Activated B cell treated with CpG ODN at 0.5 μM for 24 hours (primary cell): ENCODE measurements at regions not wholly inside any gene's neighbourhood (a gene's known extent, or its start where the extent isn't known, plus 50 kb on each side); places are given as distances from the start of the nearest gene placed in this dataset.

Experiments used
- ATAC-seq: fragments of 200-7000 bp; cut with Tn5 transposase; one replicate; pipeline ENCODE4 v1.10.0; 2021; ENCODE audit warnings: low read depth, mild to moderate bottlenecking, moderate library complexity
- CTCF ChIA-PET: fragments of 350-600 bp; sonication (Branson Sonifier 250); formaldehyde crosslinking; loops from one replicate; lab custom pipeline; 2021; ENCODE audit warnings: antibody characterized with exemption; lab: Charles Lee
- POLR2A ChIA-PET: fragments of 350-600 bp; sonication (Branson Sonifier 250); formaldehyde crosslinking; loops from one replicate; lab custom pipeline; 2021; ENCODE audit warnings: antibody characterized with exemption; lab: Charles Lee
- DNase-seq: peaks from one replicate; pipeline ENCODE4 v3.0.0; 2022
- H3K27ac Mint-ChIP-seq: one replicate; pipeline ENCODE4 v1.8.0; 2020; ENCODE audit warnings: mixed read lengths
- H3K27me3 Mint-ChIP-seq: one replicate; pipeline ENCODE4 v1.8.0; 2021; ENCODE audit warnings: mixed read lengths
- H3K36me3 Mint-ChIP-seq: one replicate; pipeline ENCODE4 v1.8.0; 2021; ENCODE audit warnings: low read depth, mixed read lengths
- H3K4me1 Mint-ChIP-seq: one replicate; pipeline ENCODE4 v1.8.0; 2021; ENCODE audit warnings: mixed read lengths
- H3K4me3 Mint-ChIP-seq: one replicate; pipeline ENCODE4 v1.8.0; 2020; ENCODE audit warnings: mild to moderate bottlenecking, mixed read lengths
- H3K9me3 Mint-ChIP-seq: one replicate; pipeline ENCODE4 v1.8.0; 2020; ENCODE audit warnings: mixed read lengths
- intact Hi-C: fragments of 100-400 bp; cut with micrococcal nuclease; formaldehyde crosslinking; loops from one replicate; pipeline ENCODE4 v1.15.1; 2024
- TF ChIP-seq, protein P1 (sequence below): fragments of 200-600 bp; IDR thresholded peaks from one replicate; pipeline ENCODE4 v1.8.0; 2022; ENCODE audit warnings: antibody characterized with exemption, mild to moderate bottlenecking

DNA sequence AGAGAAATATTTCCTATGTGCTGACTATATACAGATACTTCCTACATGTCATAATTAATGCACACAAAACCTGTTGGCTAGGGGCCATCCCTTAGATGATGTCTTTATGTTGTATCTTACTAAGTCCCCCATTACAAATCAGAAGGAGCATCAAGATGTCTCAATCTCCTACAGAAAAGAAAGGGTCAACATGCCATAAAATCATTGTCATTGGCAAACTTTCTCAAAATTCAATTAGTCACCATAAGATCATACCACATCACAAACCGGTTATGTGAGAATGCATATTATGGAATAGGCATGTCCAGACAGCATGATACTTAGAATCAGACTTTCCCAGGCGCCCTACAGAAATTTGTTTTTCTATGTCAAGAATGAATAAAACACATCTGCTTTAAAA is 175.2 kb upstream of the TET2 start:
- ATAC-seq (no peak), DNase-seq (no peak)
- intact Hi-C loops: no loop called here
- Mint-ChIP-seq H3K9me3 (no peaks in the 10 kb centered on the region), H3K36me3 (no peaks in the 10 kb centered on the region), H3K27ac (no peak overlapping the region), H3K4me3 (no peak overlapping the region), H3K27me3 (no peaks in the 10 kb centered on the region), H3K4me1 (peaks cover 13% of the 10 kb centered on the region)
- TF ChIP-seq, protein P1, sequence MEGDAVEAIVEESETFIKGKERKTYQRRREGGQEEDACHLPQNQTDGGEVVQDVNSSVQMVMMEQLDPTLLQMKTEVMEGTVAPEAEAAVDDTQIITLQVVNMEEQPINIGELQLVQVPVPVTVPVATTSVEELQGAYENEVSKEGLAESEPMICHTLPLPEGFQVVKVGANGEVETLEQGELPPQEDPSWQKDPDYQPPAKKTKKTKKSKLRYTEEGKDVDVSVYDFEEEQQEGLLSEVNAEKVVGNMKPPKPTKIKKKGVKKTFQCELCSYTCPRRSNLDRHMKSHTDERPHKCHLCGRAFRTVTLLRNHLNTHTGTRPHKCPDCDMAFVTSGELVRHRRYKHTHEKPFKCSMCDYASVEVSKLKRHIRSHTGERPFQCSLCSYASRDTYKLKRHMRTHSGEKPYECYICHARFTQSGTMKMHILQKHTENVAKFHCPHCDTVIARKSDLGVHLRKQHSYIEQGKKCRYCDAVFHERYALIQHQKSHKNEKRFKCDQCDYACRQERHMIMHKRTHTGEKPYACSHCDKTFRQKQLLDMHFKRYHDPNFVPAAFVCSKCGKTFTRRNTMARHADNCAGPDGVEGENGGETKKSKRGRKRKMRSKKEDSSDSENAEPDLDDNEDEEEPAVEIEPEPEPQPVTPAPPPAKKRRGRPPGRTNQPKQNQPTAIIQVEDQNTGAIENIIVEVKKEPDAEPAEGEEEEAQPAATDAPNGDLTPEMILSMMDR: no peak
- CTCF ChIA-PET: no interaction called here
- POLR2A ChIA-PET: no interaction called here

DNA sequence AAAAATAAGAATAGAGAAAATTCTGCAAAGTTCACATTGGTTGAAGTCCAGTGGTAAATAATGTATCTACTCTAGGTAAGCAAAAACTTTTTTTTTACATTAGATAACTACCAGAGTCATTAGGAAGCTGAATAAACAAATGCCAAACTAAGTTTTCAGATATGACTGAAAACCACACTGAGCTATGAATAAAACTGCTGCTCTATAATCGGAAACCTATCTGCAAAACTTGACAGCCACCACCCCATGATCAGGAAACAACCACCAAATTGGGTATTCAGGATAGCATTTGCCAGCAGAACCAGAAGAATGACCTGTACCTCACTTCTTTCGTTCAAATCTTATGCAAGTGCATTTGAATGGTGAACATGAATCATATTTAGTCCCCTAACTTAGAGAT is 173.0 kb upstream of the TET2 start:
- Mint-ChIP-seq H3K9me3 (no peaks in the 10 kb centered on the region), H3K27me3 (no peaks in the 10 kb centered on the region), H3K36me3 (no peaks in the 10 kb centered on the region), H3K27ac (no peak overlapping the region), H3K4me3 (no peak overlapping the region), H3K4me1 (peaks cover 5% of the 10 kb centered on the region)
- CTCF ChIA-PET: no interaction called here
- POLR2A ChIA-PET: no interaction called here
- no peak for ATAC-seq
- intact Hi-C loops: no loop called here
- DNase-seq: no peak
- TF ChIP-seq, protein P1: no peak

DNA sequence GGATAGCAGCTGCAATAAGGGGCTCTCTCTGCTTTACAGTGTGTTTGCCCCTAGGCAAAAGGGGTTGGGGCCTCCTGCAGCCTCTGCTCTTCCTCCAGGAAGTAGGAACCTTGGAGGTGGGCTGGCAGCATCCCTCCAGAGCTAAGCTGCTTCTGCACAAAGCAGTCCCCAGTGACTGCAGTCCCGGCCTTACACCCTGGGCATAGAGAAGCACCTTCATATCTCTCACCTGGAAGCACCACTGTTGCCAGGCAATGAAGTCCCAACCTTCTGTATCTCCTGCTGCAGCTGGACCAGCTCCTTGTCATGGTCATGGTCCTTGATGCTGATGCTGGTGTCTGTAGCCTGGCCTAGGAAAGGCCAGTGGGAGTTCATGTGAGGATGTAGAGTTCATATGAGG is 171.1 kb upstream of the TET2 start:
- DNase-seq (no peak), ATAC-seq (no peak)
- ChIA-PET POLR2A (no interaction called here), CTCF (no interaction called here)
- Mint-ChIP-seq H3K4me1 (no peaks in the 10 kb centered on the region), H3K9me3 (peaks cover 10% of the 10 kb centered on the region), H3K27ac (no peak overlapping the region), H3K36me3 (no peaks in the 10 kb centered on the region), H3K27me3 (peaks cover 3% of the 10 kb centered on the region), H3K4me3 (no peak overlapping the region)
- intact Hi-C loops: no loop called here
- TF ChIP-seq, protein P1: no peak

DNA sequence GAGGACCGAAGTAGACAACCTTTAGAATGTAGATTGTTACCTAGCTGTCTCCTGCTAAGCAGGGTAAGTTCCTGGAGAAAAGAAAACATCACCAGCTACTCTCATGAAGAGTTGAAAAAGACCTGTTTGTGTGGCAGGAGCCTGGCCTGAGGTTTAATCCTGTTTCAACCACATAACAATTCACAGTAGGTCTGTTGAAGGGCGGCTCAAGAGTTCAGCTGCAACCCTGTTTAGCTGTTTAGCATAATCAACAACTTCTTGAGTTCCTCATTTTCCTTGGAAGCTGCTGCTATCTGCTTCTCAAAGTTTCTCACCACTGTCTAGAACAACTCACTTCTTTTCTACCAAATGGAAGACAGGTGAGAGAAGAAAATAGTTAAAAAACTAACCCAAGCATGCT is 170.4 kb upstream of the TET2 start:
- H3K36me3 Mint-ChIP-seq: no peaks in the 10 kb centered on the region
- ATAC-seq: no peak
- DNase-seq: no peak
- no peak overlapping the region for H3K4me3 Mint-ChIP-seq
- TF ChIP-seq, protein P1: no peak
- ChIA-PET POLR2A (no interaction called here), CTCF (no interaction called here)
- H3K9me3 Mint-ChIP-seq: peaks cover 10% of the 10 kb centered on the region
- H3K4me1 Mint-ChIP-seq: no peaks in the 10 kb centered on the region
- intact Hi-C loops: no loop called here
- no peak overlapping the region for H3K27ac Mint-ChIP-seq
- H3K27me3 Mint-ChIP-seq: peaks cover 3% of the 10 kb centered on the region

DNA sequence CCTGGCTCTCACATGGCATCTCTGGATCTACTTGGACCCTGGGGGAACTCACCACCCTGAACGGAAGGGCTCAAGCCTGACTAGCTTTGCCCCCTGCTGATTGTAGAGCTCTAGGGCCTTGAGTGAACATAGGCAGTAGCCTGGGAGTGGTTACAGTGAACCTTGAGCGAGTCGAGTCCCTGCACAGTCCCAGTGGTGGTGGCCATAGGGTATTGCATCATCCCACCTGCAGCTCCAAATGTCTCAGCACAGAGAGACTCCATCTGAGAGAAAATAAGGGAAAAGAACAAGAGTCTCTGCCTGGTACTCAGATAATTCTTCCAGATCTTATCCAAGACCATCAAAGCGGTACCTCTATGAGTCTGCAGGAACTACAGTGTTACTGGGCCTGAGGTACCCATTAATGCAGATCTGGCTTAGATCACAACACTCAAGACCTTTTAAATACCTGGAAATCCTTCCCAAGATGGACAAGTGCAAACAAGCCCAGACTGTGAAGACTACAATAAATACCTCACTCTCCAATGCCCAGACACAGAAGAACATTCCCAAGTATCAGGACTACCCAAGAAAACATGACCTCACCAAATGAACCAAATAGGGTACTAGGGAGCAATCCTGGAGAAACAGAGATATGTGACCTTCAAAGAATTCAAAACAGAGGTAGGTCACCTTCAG is 167.5 kb upstream of the TET2 start:
- H3K4me3 Mint-ChIP-seq: no peak overlapping the region
- ATAC-seq: no peak
- CTCF ChIA-PET: no interaction called here

More for the DNA sequence above, 167.5 kb upstream of the TET2 start:
- intact Hi-C loops: no loop called here
- no peak overlapping the region for H3K27ac Mint-ChIP-seq
- no peaks in the 10 kb centered on the region for H3K4me1 Mint-ChIP-seq
- H3K9me3 Mint-ChIP-seq: peaks cover 10% of the 10 kb centered on the region
- peaks cover 3% of the 10 kb centered on the region for H3K27me3 Mint-ChIP-seq
- DNase-seq: no peak
- POLR2A ChIA-PET: no interaction called here
- no peaks in the 10 kb centered on the region for H3K36me3 Mint-ChIP-seq
- TF ChIP-seq, protein P1: no peak
